ENCODE measurements at regions not wholly inside any gene's neighbourhood (a gene's known extent, or its start where the extent isn't known, plus 50 kb on each side); places are given as distances from the start of the nearest gene placed in this dataset.

GRCh38 chr4:28334249-28334648, 1473.6 kb downstream of the STIM2 start:
- Histone ChIP-seq H3K4me3 (no peak overlapping the region), H3K27ac (no peak overlapping the region), H3K4me1 (no peaks in the 10 kb centered on the region), H3K36me3 (no peaks in the 10 kb centered on the region), H3K27me3 (no peaks in the 10 kb centered on the region), H3K9me3 (no peaks in the 10 kb centered on the region)
- WGBS, 2 donors = 75 to 81% methylated on average over 3 of the region's 3 CpGs
- TF ChIP-seq, protein P1, sequence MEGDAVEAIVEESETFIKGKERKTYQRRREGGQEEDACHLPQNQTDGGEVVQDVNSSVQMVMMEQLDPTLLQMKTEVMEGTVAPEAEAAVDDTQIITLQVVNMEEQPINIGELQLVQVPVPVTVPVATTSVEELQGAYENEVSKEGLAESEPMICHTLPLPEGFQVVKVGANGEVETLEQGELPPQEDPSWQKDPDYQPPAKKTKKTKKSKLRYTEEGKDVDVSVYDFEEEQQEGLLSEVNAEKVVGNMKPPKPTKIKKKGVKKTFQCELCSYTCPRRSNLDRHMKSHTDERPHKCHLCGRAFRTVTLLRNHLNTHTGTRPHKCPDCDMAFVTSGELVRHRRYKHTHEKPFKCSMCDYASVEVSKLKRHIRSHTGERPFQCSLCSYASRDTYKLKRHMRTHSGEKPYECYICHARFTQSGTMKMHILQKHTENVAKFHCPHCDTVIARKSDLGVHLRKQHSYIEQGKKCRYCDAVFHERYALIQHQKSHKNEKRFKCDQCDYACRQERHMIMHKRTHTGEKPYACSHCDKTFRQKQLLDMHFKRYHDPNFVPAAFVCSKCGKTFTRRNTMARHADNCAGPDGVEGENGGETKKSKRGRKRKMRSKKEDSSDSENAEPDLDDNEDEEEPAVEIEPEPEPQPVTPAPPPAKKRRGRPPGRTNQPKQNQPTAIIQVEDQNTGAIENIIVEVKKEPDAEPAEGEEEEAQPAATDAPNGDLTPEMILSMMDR (IDR thresholded peaks at IDR 0.05) = no peak
- no peak for TF ChIP-seq EP300 (IDR thresholded peaks at IDR 0.05)
- no peak for TF ChIP-seq POLR2A (IDR thresholded peaks at IDR 0.05)
- no peak for DNase-seq (ENCODE audit: low spot score in 2 of 2)

DNA sequence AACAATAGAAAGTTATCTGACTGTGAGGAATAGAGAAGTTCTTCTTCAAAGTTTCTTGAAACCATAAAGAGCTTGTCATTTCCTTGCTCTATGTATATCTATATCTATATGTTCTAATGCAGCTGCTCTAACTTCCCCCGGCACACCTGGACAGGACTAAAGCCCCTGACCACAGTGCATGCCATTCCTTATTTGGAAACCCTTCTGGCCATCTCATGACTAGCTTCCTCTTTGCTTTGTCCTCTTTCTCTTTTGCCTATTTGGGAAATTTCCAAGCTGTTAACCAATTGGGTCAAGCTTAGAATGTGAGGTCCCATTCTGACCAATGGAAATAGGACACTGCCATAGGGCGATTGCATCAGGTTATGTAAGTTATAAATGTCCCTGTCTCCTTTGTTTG, 1481.1 kb downstream of the STIM2 start:
- DNase-seq (ENCODE audit: low spot score in 2 of 2) = no peak
- no peaks in the 10 kb centered on the region for H3K27me3 ChIP-seq
- TF ChIP-seq POLR2A (IDR thresholded peaks at IDR 0.05) (no peak), EP300 (IDR thresholded peaks at IDR 0.05) (no peak)
- TF ChIP-seq, protein P1 (IDR thresholded peaks at IDR 0.05) = no peak
- peaks cover 0 to 12% (median 5%) of the 10 kb centered on the region in 4 donors for H3K9me3 ChIP-seq
- no peaks in the 10 kb centered on the region for H3K36me3 ChIP-seq
- H3K27ac ChIP-seq = no peak overlapping the region
- no peaks in the 10 kb centered on the region for H3K4me1 ChIP-seq
- 84 to 93% methylated on average over 2 of the region's 2 CpGs for WGBS, 2 donors
- no peak overlapping the region for H3K4me3 ChIP-seq

DNA sequence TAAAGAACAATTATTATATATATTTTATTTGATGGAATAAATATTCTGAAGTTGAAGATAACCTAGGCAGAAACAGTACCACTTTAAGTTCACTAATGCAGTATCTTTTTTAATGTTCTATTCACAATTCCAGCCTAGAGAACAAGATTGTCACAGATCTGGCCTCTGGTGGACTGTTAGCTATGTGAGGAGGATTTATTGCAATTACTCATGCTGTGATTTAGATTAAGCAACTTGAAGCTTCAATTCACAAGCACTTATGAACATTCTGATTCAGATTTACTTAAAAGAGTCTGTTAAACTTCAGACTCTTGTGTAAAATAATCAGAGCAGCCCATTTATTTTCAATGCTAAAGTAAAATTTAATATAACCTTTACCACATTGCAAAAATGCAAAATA, 1489.8 kb downstream of the STIM2 start:
- no peak for TF ChIP-seq EP300 (IDR thresholded peaks at IDR 0.05)
- TF ChIP-seq POLR2A (IDR thresholded peaks at IDR 0.05) = no peak
- TF ChIP-seq, protein P1 (IDR thresholded peaks at IDR 0.05) = no peak
- Histone ChIP-seq H3K4me1 (no peaks in the 10 kb centered on the region), H3K4me3 (no peak overlapping the region), H3K27ac (no peak overlapping the region), H3K36me3 (no peaks in the 10 kb centered on the region), H3K9me3 (no peaks in the 10 kb centered on the region), H3K27me3 (no peaks in the 10 kb centered on the region)
- DNase-seq (ENCODE audit: low spot score in 2 of 2) = no peak

DNA sequence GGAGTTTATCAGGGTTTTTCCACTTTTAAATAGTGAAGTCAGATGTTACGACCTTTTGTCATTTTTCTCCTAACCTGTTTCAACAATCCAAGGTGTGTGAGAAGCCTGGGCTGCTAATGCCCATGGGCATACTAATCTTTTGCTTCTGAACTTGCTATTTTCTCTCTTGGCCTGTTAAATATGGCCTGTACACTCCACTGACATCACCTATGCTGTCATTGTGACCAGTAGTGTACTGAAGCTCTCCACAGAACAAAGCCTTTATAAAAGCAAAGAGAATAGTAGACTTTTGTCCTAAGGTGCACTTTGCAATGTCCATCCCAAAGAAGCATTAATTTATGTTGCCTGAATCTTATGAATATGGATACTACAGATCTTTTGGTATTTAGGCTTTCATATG, 1490.5 kb downstream of the STIM2 start:
- H3K9me3 ChIP-seq = no peaks in the 10 kb centered on the region
- TF ChIP-seq POLR2A (IDR thresholded peaks at IDR 0.05) = no peak
- TF ChIP-seq EP300 (IDR thresholded peaks at IDR 0.05) = no peak
- TF ChIP-seq, protein P1 (IDR thresholded peaks at IDR 0.05) = no peak
- WGBS, 2 donors = 2 to 3% methylated on average over 1 of the region's 1 CpG
- no peak for DNase-seq (ENCODE audit: low spot score in 2 of 2)
- no peaks in the 10 kb centered on the region for H3K4me1 ChIP-seq
- H3K27me3 ChIP-seq = no peaks in the 10 kb centered on the region
- no peaks in the 10 kb centered on the region for H3K36me3 ChIP-seq
- H3K27ac ChIP-seq = no peak overlapping the region
- H3K4me3 ChIP-seq = no peak overlapping the region

DNA sequence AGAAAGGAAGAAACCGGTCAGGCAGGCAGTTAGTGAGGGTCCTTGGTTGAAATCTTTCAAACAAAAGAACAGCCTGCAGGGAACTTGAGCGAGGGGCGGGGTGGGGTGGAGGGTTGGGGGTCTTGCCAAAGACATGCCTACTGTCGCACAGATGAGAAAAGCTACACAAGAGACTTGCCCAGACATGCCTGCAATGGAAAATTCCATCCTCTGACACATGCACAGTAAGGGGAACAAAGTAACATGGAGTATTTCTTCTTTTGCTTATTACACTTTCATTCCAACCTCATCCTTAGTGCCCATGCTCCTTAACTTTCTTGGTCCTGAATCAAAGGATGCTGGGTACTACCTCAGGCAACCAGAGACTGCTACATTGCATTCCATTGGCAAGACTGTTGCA, 1491.2 kb downstream of the STIM2 start:
- 88 to 97% methylated on average over 4 of the region's 4 CpGs for WGBS, 2 donors
- no peaks in the 10 kb centered on the region for H3K9me3 ChIP-seq

More for the DNA sequence above, 1491.2 kb downstream of the STIM2 start:
- H3K36me3 ChIP-seq = no peaks in the 10 kb centered on the region
- H3K4me3 ChIP-seq = no peak overlapping the region
- H3K27me3 ChIP-seq = no peaks in the 10 kb centered on the region
- TF ChIP-seq EP300 (IDR thresholded peaks at IDR 0.05) (no peak), POLR2A (IDR thresholded peaks at IDR 0.05) (no peak)
- TF ChIP-seq, protein P1 (IDR thresholded peaks at IDR 0.05) = no peak
- DNase-seq (ENCODE audit: low spot score in 2 of 2) = no peak
- H3K27ac ChIP-seq = no peak overlapping the region
- H3K4me1 ChIP-seq = no peaks in the 10 kb centered on the region

Measured in tibial nerve (tissue), 4 donors.